Mononuclear cell (primary cell): ENCODE measurements at regions not wholly inside any gene's neighbourhood (a gene's known extent, or its start where the extent isn't known, plus 50 kb on each side); places are given as distances from the start of the nearest gene placed in this dataset.

Experiments used
- H3K27me3 ChIP-seq: 2 replicates; pipeline ENCODE4 v1.6.0; 2011; ENCODE audit warnings: low read length, control low read depth; ENCODE audit not compliant: insufficient read depth
- H3K4me1 ChIP-seq: 2 replicates; pipeline ENCODE4 v1.5.1; 2011; ENCODE audit warnings: mild to moderate bottlenecking, low read length, control low read depth; ENCODE audit not compliant: insufficient read depth
- H3K4me3 ChIP-seq: 2 replicates; pipeline ENCODE4 v1.5.1; 2011; ENCODE audit warnings: mild to moderate bottlenecking, low read length, moderate library complexity
- H3K9me3 ChIP-seq: 2 replicates; pipeline ENCODE4 v1.5.1; 2011; ENCODE audit warnings: low read depth, mild to moderate bottlenecking, control low read depth, low read length

DNA sequence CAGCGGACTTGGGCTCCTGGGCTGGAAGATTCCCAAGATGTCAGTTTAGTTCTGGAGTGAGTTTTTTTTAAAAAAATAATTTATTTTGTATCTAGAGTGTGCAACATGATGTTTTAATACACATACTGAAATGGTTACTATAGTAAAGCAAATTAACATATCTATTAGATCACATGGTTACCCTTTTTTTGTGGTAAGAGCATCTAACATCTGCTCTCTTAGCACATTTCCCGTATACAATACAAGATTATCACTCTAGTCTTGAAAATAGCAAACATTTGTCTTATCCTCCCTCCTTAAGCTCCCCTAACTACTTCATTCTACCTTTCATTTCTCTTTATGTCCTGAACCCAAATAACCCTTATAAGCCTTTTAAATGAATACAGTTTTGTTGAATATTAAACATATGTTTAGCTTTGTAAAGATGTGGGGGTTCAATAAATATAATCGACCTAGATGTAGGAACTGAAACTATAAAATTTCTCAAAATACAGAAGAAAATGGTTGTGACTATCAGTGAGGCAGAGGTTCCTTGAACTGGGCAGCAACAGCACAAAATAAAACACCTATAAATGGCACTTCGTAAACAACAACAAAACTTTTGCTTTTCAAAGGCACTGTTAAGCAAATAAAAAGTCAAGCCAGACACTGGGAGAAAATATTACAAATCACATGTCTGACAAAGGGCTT lies 466.6 kb downstream of the FGF9 start:
- no peaks in the 10 kb centered on the region for H3K27me3 ChIP-seq
- H3K9me3 ChIP-seq: no peaks in the 10 kb centered on the region
- H3K4me1 ChIP-seq: no peaks in the 10 kb centered on the region
- no peak overlapping the region for H3K4me3 ChIP-seq

DNA sequence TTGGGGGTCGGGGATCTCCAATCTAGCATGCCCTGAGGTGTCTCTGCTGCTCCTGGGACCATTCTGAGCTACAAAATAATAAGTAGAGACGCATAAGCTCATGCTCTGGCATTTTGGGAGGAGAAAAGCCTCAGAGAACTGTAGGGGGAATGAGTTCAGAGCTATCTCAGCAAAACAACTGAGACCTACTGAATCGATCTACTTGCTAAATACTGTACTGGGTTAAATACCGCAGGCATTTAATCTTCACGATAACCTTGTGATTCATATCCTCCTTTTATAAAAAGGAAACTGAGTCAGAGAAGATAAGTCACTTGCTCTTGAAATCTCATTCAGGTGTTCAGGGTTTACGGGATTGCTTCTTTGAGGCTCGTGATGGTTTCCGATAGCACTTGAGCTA lies 468.1 kb downstream of the FGF9 start:
- H3K4me1 ChIP-seq: no peaks in the 10 kb centered on the region
- no peaks in the 10 kb centered on the region for H3K9me3 ChIP-seq
- H3K4me3 ChIP-seq: no peak overlapping the region
- H3K27me3 ChIP-seq: no peaks in the 10 kb centered on the region

DNA sequence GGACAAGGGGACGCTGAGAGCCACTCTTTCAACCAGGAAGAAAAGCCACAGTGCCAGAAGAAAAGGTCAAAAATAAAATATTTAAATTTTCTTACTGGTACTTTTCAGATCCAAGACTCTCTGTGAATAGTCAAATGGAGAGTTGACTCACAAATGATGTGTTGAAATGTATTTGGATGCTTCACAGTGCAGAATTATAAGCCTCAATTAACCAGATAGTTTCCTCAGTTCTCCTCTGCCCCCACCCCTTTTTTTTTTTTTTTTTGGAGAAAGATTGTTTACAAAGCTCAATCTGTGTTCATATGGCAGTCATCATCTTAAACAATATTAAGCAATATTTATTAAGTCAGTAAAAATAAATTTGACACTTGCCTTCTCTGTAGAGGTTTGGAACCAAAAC lies 470.8 kb downstream of the FGF9 start:
- Histone ChIP-seq H3K9me3 (no peaks in the 10 kb centered on the region), H3K4me1 (no peaks in the 10 kb centered on the region), H3K4me3 (no peak overlapping the region), H3K27me3 (no peaks in the 10 kb centered on the region)

DNA sequence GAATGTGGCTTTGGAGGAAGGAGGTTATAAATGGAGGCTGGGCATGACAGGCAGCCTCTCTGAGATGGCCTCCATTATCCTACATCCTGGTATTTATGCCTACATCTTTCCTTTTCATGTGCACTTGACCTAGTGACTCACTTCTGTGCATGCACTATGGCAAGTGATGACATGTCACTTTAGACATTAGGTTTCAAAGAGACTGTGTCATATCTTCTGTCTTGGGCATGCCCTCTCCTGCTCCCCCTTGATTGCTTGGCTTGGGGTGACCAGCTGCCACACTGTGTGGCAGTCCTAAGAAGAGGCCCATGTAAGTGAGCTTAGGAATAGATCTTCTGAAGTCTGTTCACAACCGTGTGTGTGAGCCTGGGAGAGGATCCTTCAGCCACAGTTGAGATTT lies 472.8 kb downstream of the FGF9 start:
- H3K9me3 ChIP-seq: no peaks in the 10 kb centered on the region

DNA sequence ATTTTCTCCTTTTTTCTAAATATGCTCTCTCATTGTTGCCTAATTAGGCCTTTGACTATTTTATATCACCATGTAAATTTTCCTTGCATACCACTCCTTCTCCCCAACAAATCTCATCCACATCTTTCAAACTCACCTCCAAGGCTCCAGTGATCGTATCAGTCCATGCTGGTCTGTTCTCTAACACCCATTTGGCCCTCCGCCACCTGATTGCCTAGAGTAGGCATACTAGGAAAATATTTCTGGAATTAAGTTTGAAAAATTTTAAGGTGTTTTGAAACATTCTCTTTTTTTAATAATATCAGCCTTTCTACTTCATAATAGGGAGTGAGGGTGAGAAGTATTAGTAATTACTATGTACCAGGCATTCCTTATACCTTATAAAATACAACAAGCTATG lies 473.9 kb downstream of the FGF9 start:
- H3K9me3 ChIP-seq: no peaks in the 10 kb centered on the region
- no peak overlapping the region for H3K4me3 ChIP-seq
- no peaks in the 10 kb centered on the region for H3K27me3 ChIP-seq
- no peaks in the 10 kb centered on the region for H3K4me1 ChIP-seq

More for the DNA sequence above, 472.8 kb downstream of the FGF9 start:
- Histone ChIP-seq H3K27me3 (no peaks in the 10 kb centered on the region), H3K4me3 (no peak overlapping the region), H3K4me1 (no peaks in the 10 kb centered on the region)

DNA sequence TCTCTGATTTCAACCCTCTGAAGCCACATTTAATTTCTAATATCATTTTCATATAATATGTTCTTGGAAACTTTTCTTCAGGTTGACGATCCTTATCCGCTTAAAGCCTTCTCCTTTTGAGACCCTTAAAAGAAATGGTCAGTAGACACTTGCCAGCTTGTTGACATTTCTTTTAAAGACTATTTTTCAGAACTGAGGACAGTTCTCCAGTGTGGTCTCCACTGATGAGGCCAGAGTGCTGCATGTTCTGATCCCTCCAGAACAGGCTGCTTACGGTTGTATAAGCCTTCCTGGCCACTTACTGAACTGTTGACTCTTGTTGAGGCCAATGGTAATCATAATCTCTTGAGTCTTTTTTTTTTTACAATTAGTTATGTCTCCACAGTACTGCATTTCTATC lies 477.3 kb downstream of the FGF9 start:
- no peaks in the 10 kb centered on the region for H3K27me3 ChIP-seq
- no peak overlapping the region for H3K4me3 ChIP-seq
- H3K9me3 ChIP-seq: no peaks in the 10 kb centered on the region
- no peaks in the 10 kb centered on the region for H3K4me1 ChIP-seq

DNA sequence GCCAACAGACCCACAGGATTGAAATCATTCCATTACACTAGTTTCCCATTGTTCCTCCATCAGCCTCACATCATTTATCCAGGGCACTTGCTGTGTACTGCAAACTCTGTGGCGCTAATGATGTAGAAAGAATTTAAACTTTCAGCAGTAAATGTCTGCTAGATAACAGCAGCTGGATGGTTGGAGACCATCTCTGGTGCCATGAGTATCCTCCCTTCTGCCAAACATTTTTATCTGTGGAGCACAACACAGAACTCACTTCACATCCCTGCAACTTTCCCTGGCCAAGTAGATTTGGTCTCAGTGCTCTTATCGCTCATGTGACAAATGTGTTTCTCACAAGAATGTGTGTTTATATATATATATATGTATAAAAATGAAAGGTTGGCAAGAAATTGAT lies 481.9 kb downstream of the FGF9 start:
- Histone ChIP-seq H3K27me3 (no peaks in the 10 kb centered on the region), H3K4me3 (no peak overlapping the region), H3K9me3 (no peaks in the 10 kb centered on the region), H3K4me1 (no peaks in the 10 kb centered on the region)

DNA sequence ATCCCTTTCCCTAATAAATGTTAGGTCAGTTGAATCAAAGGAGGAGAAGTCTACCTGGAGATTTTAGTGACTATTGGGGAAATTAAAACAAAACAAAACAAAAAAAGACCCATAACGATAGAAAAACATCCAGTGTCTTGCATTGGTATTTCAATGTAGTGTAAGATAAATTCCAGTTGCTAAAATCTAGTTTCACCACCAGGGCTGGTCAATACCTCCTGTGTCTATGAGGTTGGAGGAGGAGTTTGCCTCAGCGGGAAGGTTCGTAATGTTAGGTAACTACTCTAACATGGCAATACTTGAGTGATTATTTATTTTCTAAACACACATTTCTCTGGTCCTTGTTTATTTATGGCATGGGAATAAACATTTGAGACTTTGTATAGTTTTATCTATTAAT lies 483.2 kb downstream of the FGF9 start:
- Histone ChIP-seq H3K9me3 (no peaks in the 10 kb centered on the region), H3K4me3 (no peak overlapping the region), H3K4me1 (no peaks in the 10 kb centered on the region), H3K27me3 (no peaks in the 10 kb centered on the region)

DNA sequence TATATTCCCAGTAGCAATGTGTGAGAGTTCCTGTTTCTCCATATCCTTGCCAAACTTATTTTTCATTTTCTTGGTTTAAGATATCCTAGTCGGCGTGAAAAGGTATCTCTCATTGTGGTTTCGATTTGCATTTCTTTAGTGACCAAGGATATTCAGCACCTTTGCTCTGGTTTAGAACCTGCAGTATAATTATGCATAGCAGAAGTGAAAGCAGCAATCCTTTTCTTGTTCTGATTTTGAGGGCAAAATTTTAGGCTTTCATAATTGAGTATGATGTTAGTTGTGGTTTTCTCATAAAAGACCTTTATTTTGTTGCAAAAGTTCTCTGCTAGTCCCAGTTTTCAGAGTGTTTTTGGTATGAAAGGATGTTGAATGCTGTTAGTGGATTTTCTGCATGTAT lies 491.0 kb downstream of the FGF9 start:
- Histone ChIP-seq H3K4me3 (no peak overlapping the region), H3K9me3 (no peaks in the 10 kb centered on the region), H3K4me1 (peaks cover 12% of the 10 kb centered on the region), H3K27me3 (no peaks in the 10 kb centered on the region)

DNA sequence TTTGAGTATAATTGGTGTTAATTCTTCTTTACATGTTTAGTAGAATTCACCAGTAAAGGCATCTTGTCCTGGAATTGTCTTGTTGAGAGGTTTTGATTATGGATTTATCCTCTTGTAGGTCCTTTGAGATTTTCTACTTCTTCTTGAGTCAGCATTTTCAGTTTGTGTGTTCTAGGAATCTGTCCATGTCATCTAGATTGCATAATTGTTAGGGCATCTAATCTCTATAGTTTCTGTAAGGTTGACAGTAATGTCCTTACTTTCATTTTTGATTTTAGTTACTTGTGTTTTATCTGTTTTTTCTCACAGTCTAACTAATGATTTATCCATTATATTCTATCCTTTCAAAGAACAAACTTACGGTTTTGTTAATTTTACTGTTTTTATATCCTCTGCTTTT lies 492.0 kb downstream of the FGF9 start:
- no peaks in the 10 kb centered on the region for H3K27me3 ChIP-seq
- no peaks in the 10 kb centered on the region for H3K9me3 ChIP-seq
- H3K4me3 ChIP-seq: no peak overlapping the region
- peaks cover 12% of the 10 kb centered on the region for H3K4me1 ChIP-seq

DNA sequence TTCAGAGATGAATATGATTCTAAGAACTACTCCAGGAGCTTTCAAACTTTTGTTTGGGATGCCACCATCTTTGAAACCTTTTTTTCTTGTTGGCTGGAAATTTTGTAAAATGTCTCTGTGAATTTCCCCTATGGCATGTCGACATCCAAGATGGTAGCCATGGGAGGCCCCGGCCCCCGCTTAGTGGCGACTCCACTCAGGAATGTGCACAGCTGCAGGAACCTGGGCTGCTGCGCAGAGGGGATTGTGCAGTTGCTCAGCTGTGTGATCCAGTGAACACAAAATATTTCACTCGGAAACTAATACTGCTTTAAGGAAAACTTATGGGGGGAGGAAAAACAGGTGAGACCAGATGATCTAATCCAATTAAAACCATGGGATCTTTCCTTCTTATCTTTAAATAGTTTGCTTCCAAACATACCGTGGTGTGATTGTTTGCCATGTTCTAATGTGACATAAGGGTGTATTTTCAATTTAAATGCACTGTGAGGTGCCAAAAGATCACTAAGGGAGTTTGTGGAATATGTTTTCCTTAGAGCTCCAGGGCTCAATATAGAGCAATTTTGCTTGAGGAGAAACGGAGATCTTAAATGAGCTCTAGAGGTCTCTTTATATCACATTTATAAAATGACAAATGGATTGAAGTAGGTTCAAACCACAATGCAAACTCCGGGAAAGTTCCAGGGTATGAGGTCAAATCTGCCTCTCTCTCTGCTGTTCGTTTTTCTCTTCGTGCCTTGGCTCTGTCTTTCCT lies 497.7 kb downstream of the FGF9 start:
- no peaks in the 10 kb centered on the region for H3K4me1 ChIP-seq
- H3K27me3 ChIP-seq: no peaks in the 10 kb centered on the region
- H3K4me3 ChIP-seq: no peak overlapping the region
- H3K9me3 ChIP-seq: no peaks in the 10 kb centered on the region

DNA sequence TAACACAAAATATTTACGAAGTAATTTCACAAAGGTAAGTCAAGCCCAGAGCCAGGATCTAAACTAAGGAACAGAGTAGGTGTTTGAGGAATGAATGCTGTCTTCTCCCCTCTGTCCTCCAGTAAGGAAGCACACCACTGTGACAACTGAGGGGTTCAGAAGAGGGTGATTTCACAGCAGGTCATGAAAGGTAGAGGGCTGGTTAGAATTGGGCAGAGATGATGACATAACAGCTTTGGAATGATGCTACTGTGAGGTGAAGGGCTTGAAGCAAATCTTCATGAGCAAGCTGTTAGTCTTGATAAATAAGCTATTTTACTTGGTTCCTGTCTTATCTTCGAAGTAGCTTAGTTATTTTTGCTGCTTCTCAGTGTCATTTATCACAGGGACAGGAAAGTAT lies 498.6 kb downstream of the FGF9 start:
- no peaks in the 10 kb centered on the region for H3K4me1 ChIP-seq

DNA sequence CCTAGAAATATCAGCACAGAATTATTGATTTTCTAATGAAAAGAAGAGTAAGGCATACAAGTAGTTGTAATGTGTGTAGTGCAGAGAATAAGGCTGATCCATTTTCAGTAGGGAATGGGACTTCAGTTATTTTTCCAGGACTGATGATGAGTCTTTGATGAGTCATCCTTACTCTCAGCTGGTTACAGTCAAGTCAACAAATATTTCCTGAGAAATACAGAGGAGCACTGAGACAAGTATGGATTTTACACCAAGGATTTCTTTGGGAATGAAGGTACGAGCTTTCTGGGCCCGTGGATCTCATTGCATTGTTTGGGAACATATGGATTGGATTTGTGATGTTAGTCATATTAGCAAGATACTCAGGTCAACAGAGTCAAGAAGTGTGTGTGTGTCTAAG lies 502.7 kb downstream of the FGF9 start:
- H3K27me3 ChIP-seq: no peaks in the 10 kb centered on the region
- H3K4me3 ChIP-seq: no peak overlapping the region
- no peaks in the 10 kb centered on the region for H3K4me1 ChIP-seq
- no peaks in the 10 kb centered on the region for H3K9me3 ChIP-seq

More for the DNA sequence above, 498.6 kb downstream of the FGF9 start:
- H3K9me3 ChIP-seq: no peaks in the 10 kb centered on the region
- H3K4me3 ChIP-seq: no peak overlapping the region
- H3K27me3 ChIP-seq: no peaks in the 10 kb centered on the region

DNA sequence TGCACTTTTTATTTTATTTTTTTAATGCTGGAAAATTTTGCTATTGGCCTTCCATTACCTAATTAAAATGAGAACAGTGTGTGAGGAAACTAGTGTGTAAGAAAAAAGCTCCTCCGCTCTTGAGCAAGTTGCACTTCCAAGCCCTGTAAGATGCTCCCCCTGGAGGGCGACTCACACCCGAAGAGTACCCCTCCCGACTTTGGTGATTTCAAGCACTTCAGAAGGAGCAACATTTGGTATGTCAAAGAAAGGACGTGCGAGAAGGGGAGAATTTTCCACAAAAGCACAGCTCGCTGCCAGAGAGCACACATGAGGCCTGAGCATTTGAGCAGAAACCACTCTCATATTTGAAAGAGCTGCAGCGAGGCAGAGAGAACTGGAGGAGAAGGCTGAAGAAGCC lies 504.4 kb downstream of the FGF9 start:
- Histone ChIP-seq H3K27me3 (no peaks in the 10 kb centered on the region), H3K4me3 (no peak overlapping the region), H3K4me1 (no peaks in the 10 kb centered on the region), H3K9me3 (no peaks in the 10 kb centered on the region)

DNA sequence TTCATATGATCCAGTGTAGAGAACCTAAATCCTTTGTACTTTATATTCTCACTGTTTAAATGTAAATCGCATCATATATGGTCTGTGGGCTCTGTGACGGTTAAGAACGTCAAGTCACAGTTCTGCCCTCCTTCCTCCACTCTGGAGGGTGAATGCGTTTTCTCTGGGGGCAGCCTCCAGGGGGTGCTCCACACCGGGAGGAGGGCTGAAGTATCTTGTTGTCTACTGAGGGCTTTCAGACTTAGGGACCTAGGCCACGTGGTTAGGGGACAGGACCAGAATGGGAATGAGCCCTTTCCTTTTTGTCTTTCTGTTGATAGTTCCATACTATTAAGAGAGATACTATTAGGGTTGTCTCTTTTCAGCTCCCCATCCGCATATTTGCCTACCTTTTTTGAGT lies 504.9 kb downstream of the FGF9 start:
- H3K4me1 ChIP-seq: no peaks in the 10 kb centered on the region
- no peak overlapping the region for H3K4me3 ChIP-seq
- no peaks in the 10 kb centered on the region for H3K9me3 ChIP-seq
- H3K27me3 ChIP-seq: no peaks in the 10 kb centered on the region

DNA sequence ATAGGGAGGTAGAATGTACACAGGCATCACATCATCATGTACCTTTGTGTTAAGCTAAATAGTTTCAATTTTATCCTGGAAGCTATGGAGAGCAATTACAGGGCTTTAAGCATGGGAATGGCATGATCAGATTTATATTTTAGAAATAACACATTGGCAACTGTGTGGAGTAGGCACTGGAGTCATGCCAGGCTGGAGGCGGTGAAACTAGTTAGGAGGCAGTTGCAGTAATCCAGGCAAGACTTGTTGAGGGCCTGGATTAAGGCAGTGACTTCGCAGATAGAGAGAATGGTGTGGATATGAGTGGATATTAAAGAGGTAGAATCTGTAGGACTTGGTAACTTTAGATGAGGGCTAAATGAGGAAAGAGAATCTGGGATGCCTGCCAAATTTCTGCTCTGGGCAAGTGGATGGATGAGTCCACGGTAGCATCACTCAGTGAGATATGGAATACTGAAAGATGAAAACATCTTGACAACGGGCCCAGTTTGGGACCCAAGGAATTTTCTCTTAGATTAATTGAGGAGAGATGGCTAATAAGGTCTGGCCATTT lies 506.2 kb downstream of the FGF9 start:
- Histone ChIP-seq H3K27me3 (no peaks in the 10 kb centered on the region), H3K4me1 (no peaks in the 10 kb centered on the region), H3K9me3 (no peaks in the 10 kb centered on the region), H3K4me3 (no peak overlapping the region)
